Inflammatory macrophage treated with lipopolysaccharide for 1 hour (primary cell): ENCODE measurements at regions not wholly inside any gene's neighbourhood (a gene's known extent, or its start where the extent isn't known, plus 50 kb on each side); places are given as distances from the start of the nearest gene placed in this dataset.

Experiments used
- DNase-seq, 2 donors: peaks; one replicate each; pipeline ENCODE4 v3.0.0-alpha.2; 2020 to 2022

GRCh38 chr6:150775415-150776203, 89.9 kb upstream of the MTHFD1L start:
- DNase-seq = no peak

DNA sequence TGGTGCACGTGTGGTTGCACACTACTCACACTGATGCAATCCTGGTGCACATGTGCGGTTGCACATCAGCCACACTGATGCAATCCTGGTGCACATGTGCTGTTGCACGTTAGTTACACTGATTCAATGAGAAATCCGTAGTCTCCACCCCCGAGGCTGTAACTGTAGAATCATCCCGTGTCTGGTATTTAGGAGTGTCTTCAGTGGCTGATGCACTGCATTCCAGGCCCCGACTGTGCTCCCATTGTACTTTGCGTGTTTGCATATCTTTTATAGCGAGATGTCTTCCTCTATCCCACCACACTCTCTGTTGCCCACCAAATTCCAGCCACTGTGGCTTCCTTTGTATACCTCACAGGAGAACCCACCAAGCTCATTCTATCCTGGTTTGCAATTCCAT, 87.8 kb upstream of the MTHFD1L start:
- no peak for DNase-seq

DNA sequence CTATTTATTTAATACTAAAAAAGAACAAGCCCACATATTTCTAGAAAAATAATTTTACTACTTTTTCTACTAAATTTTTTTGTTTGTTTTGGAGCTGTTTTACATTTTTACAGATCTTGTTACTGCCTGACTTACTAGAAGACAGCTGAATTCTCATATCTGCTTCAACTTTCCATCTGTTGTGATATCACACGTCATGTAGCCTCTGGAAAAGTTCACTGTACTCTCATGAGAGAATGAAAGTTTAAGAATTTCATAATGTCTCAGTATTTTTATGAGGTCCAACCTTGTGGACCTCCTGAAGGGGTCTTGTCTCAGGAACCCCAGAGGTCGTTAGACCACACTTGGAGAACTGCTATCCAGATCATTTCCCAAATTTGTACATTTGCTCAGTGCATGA, 81.7 kb upstream of the MTHFD1L start:
- DNase-seq = no peak

DNA sequence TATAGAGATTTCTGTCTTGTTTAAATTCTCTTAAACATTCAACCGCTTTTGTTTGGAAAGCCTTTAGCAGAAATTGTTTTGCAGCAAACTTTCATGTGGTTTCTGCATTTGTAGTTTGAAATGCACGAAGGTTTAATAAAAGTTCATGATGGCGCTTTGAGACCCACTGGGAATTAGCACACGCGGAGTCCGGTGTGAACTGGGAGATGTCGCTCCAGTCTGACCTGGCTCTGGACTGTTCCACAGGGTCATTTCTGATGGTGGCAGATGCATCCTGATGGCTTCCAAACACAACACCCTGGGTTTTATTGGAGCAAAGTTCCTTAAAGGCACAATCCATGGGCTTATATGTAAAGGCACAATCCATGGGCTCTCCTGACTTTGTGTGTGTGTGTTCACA, 78.1 kb upstream of the MTHFD1L start:
- no peak for DNase-seq

DNA sequence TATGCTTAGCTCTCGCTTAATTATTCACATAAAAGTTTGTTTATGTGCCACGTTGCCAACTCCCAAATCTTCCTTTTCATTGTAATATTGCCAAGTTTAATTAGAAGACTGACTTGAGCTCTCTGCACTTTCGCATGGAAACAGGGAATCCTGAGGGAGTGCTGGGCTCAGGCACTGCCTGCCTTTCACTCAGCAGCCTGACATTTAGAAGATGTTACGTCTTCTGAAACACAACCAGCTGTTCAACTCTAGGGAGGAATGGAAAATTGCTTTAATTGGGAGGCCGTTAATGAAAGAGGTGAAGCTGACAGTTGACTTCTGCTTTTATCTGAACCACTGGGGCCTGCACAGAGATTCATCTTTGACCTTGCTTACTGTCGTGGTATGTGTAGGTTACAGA, 77.4 kb upstream of the MTHFD1L start:
- no peak for DNase-seq

- DNase-seq = peak in 1 of 2 donors; percentile 13
Measured at GRCh38 chr6:150789906-150790305, 75.6 kb upstream of the MTHFD1L start.

GRCh38 chr6:150791717-150792116, 73.8 kb upstream of the MTHFD1L start:
- DNase-seq = no peak

DNA sequence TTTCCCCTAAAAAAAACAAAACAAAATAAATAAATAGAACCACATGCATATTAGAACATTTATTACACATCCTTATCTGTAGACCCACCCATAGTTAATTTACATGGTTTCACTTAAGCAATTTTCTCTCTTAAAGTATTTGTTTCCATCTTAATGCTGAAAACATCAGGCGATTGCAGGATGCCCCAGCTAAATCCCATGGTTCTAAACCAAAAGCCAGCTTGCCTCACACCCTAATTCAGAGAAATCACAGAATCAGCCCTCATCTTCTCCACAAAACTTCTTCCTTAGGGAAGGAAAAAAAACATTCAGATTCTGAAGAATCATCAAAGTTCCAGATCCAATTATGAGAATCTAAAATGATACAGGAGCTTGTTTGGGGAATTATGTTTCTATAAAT, 67.6 kb upstream of the MTHFD1L start:
- DNase-seq = no peak

- DNase-seq = no peak
Measured at GRCh38 chr6:150799276-150799805, 66.2 kb upstream of the MTHFD1L start.

DNA sequence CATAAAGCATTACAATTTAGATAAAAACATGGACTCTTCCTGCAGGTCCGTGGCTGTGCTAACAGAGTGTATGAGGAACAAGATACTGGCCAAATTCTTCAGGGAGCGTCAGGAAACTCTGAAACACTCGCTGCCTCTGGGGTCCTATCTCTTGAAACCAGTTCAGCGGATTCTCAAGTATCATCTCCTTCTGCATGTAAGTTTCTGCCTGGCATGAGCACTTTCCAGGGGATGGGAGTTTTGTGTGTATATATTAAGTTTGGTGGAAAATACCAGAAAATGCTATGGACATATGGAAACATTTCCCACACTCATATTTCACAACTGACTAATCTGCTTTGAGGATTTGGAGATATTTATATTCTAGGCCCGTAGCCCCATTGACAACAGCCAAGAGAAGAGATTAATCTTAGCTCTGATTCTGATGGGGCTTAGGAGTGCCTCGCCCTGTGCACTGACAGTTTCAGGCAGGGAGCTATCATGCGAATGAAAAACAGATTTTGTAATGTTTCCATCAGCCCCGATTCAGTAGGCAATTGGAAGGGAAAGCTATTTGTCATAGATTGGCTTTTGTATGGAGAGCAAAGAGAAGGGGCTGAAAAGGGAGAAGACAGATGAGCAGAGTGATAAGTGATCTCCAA, 64.7 kb upstream of the MTHFD1L start:
- no peak for DNase-seq

GRCh38 chr6:150806790-150807189, 58.7 kb upstream of the MTHFD1L start:
- no peak for DNase-seq

GRCh38 chr6:150813319-150813992, 52.0 kb upstream of the MTHFD1L start:
- peak in 1 of 2 donors; percentile 19 for DNase-seq

- DNase-seq = no peak
Measured at GRCh38 chr6:150813993-150814359, 51.5 kb upstream of the MTHFD1L start.
